H1 (cell line): ENCODE measurements at regions not wholly inside any gene's neighbourhood (a gene's known extent, or its start where the extent isn't known, plus 50 kb on each side); places are given as distances from the start of the nearest gene placed in this dataset.

Experiments used
- CTCF ChIA-PET: fragments of 300-600 bp; sonication (Branson Sonifier 250); formaldehyde crosslinking; loops from one replicate; lab custom pipeline; 2021; ENCODE audit not compliant: partially characterized antibody; lab: Charles Lee
- POLR2A ChIA-PET: fragments of 300-600 bp; sonication (Branson Sonifier 250); formaldehyde crosslinking; loops from one replicate; lab custom pipeline; 2021; ENCODE audit warnings: inconsistent platforms; ENCODE audit not compliant: partially characterized antibody; lab: Charles Lee
- DNase-seq, 2 experiments: peaks; one replicate each; pipeline versions ENCODE4 v3.0.0 to v3.0.0-alpha.2; 2010 to 2022; ENCODE audit warnings: low spot score in 2 of 2, low read depth in 1 of 2, mixed read lengths in 1 of 2
- FAIRE-seq: peaks from 2 replicates; lab custom pipeline; 2011; peaks lifted over from hg19 to GRCh38; lab: Jason Lieb, UNC
- H2AFZ ChIP-seq: 2 replicates; pipeline ENCODE4 v1.8.1; 2012; ENCODE audit warnings: low read length, inconsistent platforms
- H2AK5ac ChIP-seq: 2 replicates; pipeline ENCODE4 v1.6.1; 2013; ENCODE audit warnings: low read depth, low read length
- H2BK120ac ChIP-seq: replicated peaks from 2 replicates; pipeline ENCODE3; 2013; ENCODE audit warnings: low read depth, low read length, inconsistent platforms
- H2BK12ac ChIP-seq: 2 replicates; pipeline ENCODE4 v1.6.1; 2013; ENCODE audit warnings: low read depth, low read length
- H2BK15ac ChIP-seq: 2 replicates; pipeline ENCODE4 v1.6.1; 2013; ENCODE audit warnings: low read length
- H2BK20ac ChIP-seq: 2 replicates; pipeline ENCODE4 v1.6.1; 2013; ENCODE audit warnings: low read length
- H2BK5ac ChIP-seq: 2 replicates; pipeline ENCODE4 v1.6.1; 2013; ENCODE audit warnings: low read depth, low read length
- H3K14ac ChIP-seq: 2 replicates; pipeline ENCODE4 v1.6.1; 2013; ENCODE audit warnings: inconsistent platforms; ENCODE audit not compliant: insufficient read length
- H3K18ac ChIP-seq: 2 replicates; pipeline ENCODE4 v1.6.1; 2013; ENCODE audit warnings: low read length; ENCODE audit errors: extremely low read depth
- H3K23ac ChIP-seq: 2 replicates; pipeline ENCODE4 v1.6.1; 2013; ENCODE audit warnings: inconsistent platforms; ENCODE audit not compliant: insufficient read length
- H3K23me2 ChIP-seq: 2 replicates; pipeline ENCODE4 v1.6.1; 2013; ENCODE audit warnings: low read depth, low read length
- H3K27ac ChIP-seq: 2 replicates; pipeline ENCODE4 v1.6.1; 2011; ENCODE audit warnings: low read depth, low read length, inconsistent platforms
- H3K27me3 ChIP-seq, 4 experiments: replicated peaks in 1 of 4; 1 replicate in 1 of 4; 2 replicates in 3 of 4; pipeline versions ENCODE4 v1.6.1 to v1.8.1; 2011 to 2013; ENCODE audit warnings: low read length in 3 of 4, mild to moderate bottlenecking in 3 of 4, inconsistent platforms in 2 of 4, mixed read lengths in 2 of 4, moderate library complexity in 1 of 4; ENCODE audit not compliant: control insufficient read depth in 3 of 4, insufficient read depth in 3 of 4; ENCODE audit errors: extremely low read depth in 1 of 4
- H3K36me3 ChIP-seq, 4 experiments: 2 replicates each; pipeline versions ENCODE4 v1.6.1 to v1.8.1; 2011 to 2013; ENCODE audit warnings: mild to moderate bottlenecking in 4 of 4, low read length in 3 of 4, moderate library complexity in 2 of 4, control low read depth in 1 of 4, inconsistent platforms in 1 of 4; ENCODE audit not compliant: insufficient read depth in 4 of 4, control insufficient read depth in 2 of 4
- H3K4ac ChIP-seq: replicated peaks from 2 replicates; pipeline ENCODE3; 2013; ENCODE audit warnings: low read length, low read depth, mixed read lengths, inconsistent platforms; ENCODE audit not compliant: insufficient read length
- H3K4me1 ChIP-seq, 4 experiments: replicated peaks in 1 of 4; 1 replicate in 1 of 4; 2 replicates in 3 of 4; pipeline versions ENCODE4 v1.6.1 to v1.8.1; 2011 to 2013; ENCODE audit warnings: low read length in 3 of 4, inconsistent platforms in 2 of 4, mixed read lengths in 1 of 4; ENCODE audit not compliant: insufficient read depth in 4 of 4, control insufficient read depth in 3 of 4
- H3K4me2 ChIP-seq, 2 experiments: 2 replicates each; pipeline versions ENCODE4 v1.6.1 to v1.8.1; 2011 to 2013; ENCODE audit warnings: low read depth in 2 of 2, low read length in 2 of 2, control low read depth in 1 of 2, inconsistent platforms in 1 of 2, mild to moderate bottlenecking in 1 of 2; ENCODE audit not compliant: insufficient read depth in 1 of 2
- H3K4me3 ChIP-seq, 4 experiments: fragments of 200-600, 300-600 bp in 1 of 4; sonication (generic), shearing (Covaris generic), sonication (Bioruptor Twin) in 1 of 4; 2 replicates each; pipeline versions ENCODE4 v1.5.1 to v1.8.1; 2011 to 2016; ENCODE audit warnings: low read length in 4 of 4, low read depth in 3 of 4, control low read depth in 2 of 4, inconsistent platforms in 2 of 4, mild to moderate bottlenecking in 2 of 4, mixed read lengths in 1 of 4, moderate library complexity in 1 of 4; ENCODE audit not compliant: insufficient read depth in 2 of 4; ENCODE audit errors: extremely low read depth in 1 of 4
- H3K56ac ChIP-seq: replicated peaks from 2 replicates; pipeline ENCODE3; 2013; ENCODE audit warnings: low read depth, mild to moderate bottlenecking, mixed read lengths, low read length, inconsistent platforms; ENCODE audit not compliant: insufficient read length
- H3K79me1 ChIP-seq: 2 replicates; pipeline ENCODE4 v1.6.1; 2013; ENCODE audit warnings: low read depth, low read length, control low read depth
- H3K79me2 ChIP-seq, 2 experiments: 2 replicates each; pipeline versions ENCODE4 v1.6.1 to v1.8.1; 2012 to 2013; ENCODE audit warnings: low read length in 2 of 2, mild to moderate bottlenecking in 2 of 2, inconsistent platforms in 1 of 2; ENCODE audit not compliant: insufficient read depth in 2 of 2, control insufficient read depth in 1 of 2
- H3K9ac ChIP-seq, 4 experiments: replicated peaks in 1 of 4; 1 replicate in 1 of 4; 2 replicates in 3 of 4; pipeline versions ENCODE4 v1.6.1 to v1.8.1; 2011 to 2013; ENCODE audit warnings: low read depth in 3 of 4, low read length in 3 of 4, control low read depth in 2 of 4, mild to moderate bottlenecking in 2 of 4, moderate library complexity in 2 of 4, inconsistent platforms in 1 of 4; ENCODE audit errors: extremely low read depth in 1 of 4
- H3K9me3 ChIP-seq, 2 experiments: 2 replicates each; pipeline versions ENCODE4 v1.6.1 to v1.8.1; 2012 to 2013; ENCODE audit warnings: mild to moderate bottlenecking in 2 of 2, moderate library complexity in 2 of 2, control low read depth in 1 of 2, inconsistent platforms in 1 of 2, low read depth in 1 of 2, low read length in 1 of 2, mixed read lengths in 1 of 2; ENCODE audit not compliant: insufficient read depth in 2 of 2
- H4K20me1 ChIP-seq, 2 experiments: replicated peaks in 1 of 2; 2 replicates each; pipeline versions ENCODE3 to v1.8.1; 2011 to 2013; ENCODE audit warnings: inconsistent platforms in 2 of 2, low read length in 2 of 2, mild to moderate bottlenecking in 1 of 2; ENCODE audit not compliant: insufficient read depth in 2 of 2, control insufficient read depth in 1 of 2
- H4K5ac ChIP-seq: 2 replicates; pipeline ENCODE4 v1.6.1; 2013; ENCODE audit warnings: low read length, low read depth, mixed read lengths, inconsistent platforms; ENCODE audit not compliant: insufficient read length
- H4K8ac ChIP-seq: 2 replicates; pipeline ENCODE4 v1.8.0; 2013; ENCODE audit warnings: mild to moderate bottlenecking, moderate library complexity, low read length, inconsistent platforms; ENCODE audit not compliant: insufficient read depth; ENCODE audit errors: extremely low read depth
- H4K91ac ChIP-seq: replicated peaks from 2 replicates; pipeline ENCODE3; 2013; ENCODE audit warnings: low read length, mixed read lengths, inconsistent platforms; ENCODE audit not compliant: insufficient read length
- BRCA1 ChIP-seq: IDR thresholded peaks from 2 replicates; pipeline ENCODE4 v1.6.1; 2012; ENCODE audit warnings: low read depth, low read length, improper control_type of control experiment
- JUN ChIP-seq: IDR thresholded peaks from 2 replicates; pipeline ENCODE4 v1.6.1; 2011; ENCODE audit warnings: low read depth, mild to moderate bottlenecking, improper control_type of control experiment, low read length
- KDM1A ChIP-seq: fragments of 200-600, 300-600 bp; sonication (generic); IDR thresholded peaks from 2 replicates; pipeline ENCODE4 v1.7.1; 2016; ENCODE audit warnings: mild to moderate bottlenecking, low read length, borderline replicate concordance
- POU5F1 ChIP-seq: IDR thresholded peaks from 2 replicates; pipeline ENCODE4 v1.6.1; 2011; ENCODE audit warnings: low read depth, mild to moderate bottlenecking, low read length, moderate library complexity
- TAF7 ChIP-seq: optimal IDR thresholded peaks from 2 replicates; pipeline ENCODE3; 2011; ENCODE audit warnings: low read depth, mild to moderate bottlenecking, inconsistent platforms, low read length, moderate library complexity, borderline replicate concordance
- USF2 ChIP-seq: IDR thresholded peaks from 2 replicates; pipeline ENCODE4 v1.6.1; 2011; ENCODE audit warnings: low read length, improper control_type of control experiment
- ZNF274 ChIP-seq: IDR thresholded peaks from 2 replicates; pipeline ENCODE4 v1.7.0; 2012; ENCODE audit warnings: low read length, borderline replicate concordance; ENCODE audit errors: extremely low read depth

DNA sequence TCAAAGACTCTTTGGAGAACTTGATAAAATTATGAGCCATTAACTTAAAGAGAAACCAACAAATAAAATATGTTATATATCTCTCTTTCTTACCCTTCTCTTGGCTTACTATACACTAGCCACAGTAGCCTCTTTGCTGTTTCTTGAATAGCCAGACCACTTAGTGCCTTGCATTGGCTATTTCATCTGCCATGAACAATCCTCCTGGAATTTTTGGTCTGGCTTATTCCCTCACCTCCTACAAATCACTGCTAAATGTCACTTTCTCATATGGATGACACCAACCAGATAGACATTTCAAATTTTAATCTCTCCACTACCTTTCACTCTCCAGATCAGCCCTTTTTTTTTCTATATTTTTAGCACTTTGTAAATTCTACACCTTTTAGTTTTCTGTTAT, 1581.7 kb downstream of the EFNA5 start:
- Histone ChIP-seq H2BK5ac (no peak overlapping the region; the same call in 1 of the 2 replicates), H2BK120ac (no peak overlapping the region), H4K8ac (no peak overlapping the region), H2BK15ac (no peak overlapping the region), H3K4me3 (no peak overlapping the region), H3K79me2 (no peaks in the 10 kb centered on the region), H3K18ac (no peak overlapping the region), H3K23ac (no peak overlapping the region), H2BK12ac (no peak overlapping the region), H3K4me2 (no peak overlapping the region), H3K9ac (no peak overlapping the region), H3K23me2 (no peaks in the 10 kb centered on the region; the same call in 1 of the 2 replicates)
- POLR2A ChIA-PET = no interaction called here
- FAIRE-seq = no peak
- no peak for TF ChIP-seq BRCA1
- no peak for TF ChIP-seq JUN
- no peak for TF ChIP-seq KDM1A
- TF ChIP-seq ZNF274 = no peak
- TF ChIP-seq POU5F1 = no peak
- no peak for TF ChIP-seq USF2
- no peak for TF ChIP-seq TAF7
- TF ChIP-seq, all 59 proteins: peak for 0
- H2AK5ac ChIP-seq = no peak overlapping the region
- no peaks in the 10 kb centered on the region for H3K79me1 ChIP-seq
- H3K4ac ChIP-seq = no peak overlapping the region
- H4K20me1 ChIP-seq = no peaks in the 10 kb centered on the region
- H3K27me3 ChIP-seq = no peaks in the 10 kb centered on the region
- CTCF ChIA-PET = no interaction called here
- no peak for DNase-seq
- peaks cover 2 to 26% (median 10%) of the 10 kb centered on the region in 4 experiments; a peak in 6 of 7 replicates for H3K4me1 ChIP-seq
- no peak overlapping the region for H2BK20ac ChIP-seq
- H4K91ac ChIP-seq = no peak overlapping the region
- H4K5ac ChIP-seq = no peak overlapping the region
- H3K27ac ChIP-seq = no peak overlapping the region
- H3K36me3 ChIP-seq = no peaks in the 10 kb centered on the region
- no peak overlapping the region for H3K14ac ChIP-seq
- H3K56ac ChIP-seq = no peak overlapping the region
- no peak overlapping the region for H2AFZ ChIP-seq
- no peaks in the 10 kb centered on the region for H3K9me3 ChIP-seq
